HEK293 (cell line): ENCODE measurements at regions not wholly inside any gene's neighbourhood (a gene's known extent, or its start where the extent isn't known, plus 50 kb on each side); places are given as distances from the start of the nearest gene placed in this dataset.

ENCODE experiments used
- CTCF ChIA-PET: fragments of 350-600 bp; formaldehyde crosslinking; extraction: SDS; loops from one replicate; lab custom pipeline; 2021; ENCODE audit warnings: antibody characterized with exemption; lab: Yijun Ruan, JAX
- POLR2A ChIA-PET: fragments of 300-600 bp; formaldehyde crosslinking; extraction: SDS; loops from one replicate; lab custom pipeline; 2020; ENCODE audit warnings: antibody characterized with exemption, inconsistent platforms; lab: Yijun Ruan, JAX
- H3K27ac ChIP-seq: fragments of 200-500 bp; sonication (Bioruptor generic); 2 replicates; pipeline ENCODE4 v1.5.1; 2014; ENCODE audit warnings: low read depth, low read length, control low read depth, inconsistent platforms; ENCODE audit errors: extremely low read depth
- H3K36me3 ChIP-seq, 2 experiments: fragments of 200-500 bp in 1 of 2; sonication (Bioruptor generic) in 1 of 2; 1 replicate in 1 of 2; 2 replicates in 1 of 2; pipeline ENCODE4 v1.5.1; 2014 to 2017; ENCODE audit warnings: inconsistent platforms in 2 of 2, low read length in 2 of 2; ENCODE audit not compliant: control insufficient read depth in 2 of 2, insufficient read depth in 1 of 2
- H3K4me1 ChIP-seq: fragments of 200-500 bp; sonication (Bioruptor generic); 2 replicates; pipeline ENCODE4 v1.5.1; 2014; ENCODE audit warnings: mild to moderate bottlenecking, low read length, inconsistent platforms; ENCODE audit not compliant: control insufficient read depth, insufficient read depth
- H3K4me3 ChIP-seq: 2 replicates; pipeline ENCODE4 v1.5.1; 2011; ENCODE audit warnings: low read depth, mild to moderate bottlenecking, control low read depth, low read length, moderate library complexity
- H3K9me3 ChIP-seq: fragments of 200-500 bp; sonication (Bioruptor generic); 2 replicates; pipeline ENCODE4 v1.5.1; 2014; ENCODE audit warnings: low read depth, low read length, inconsistent platforms; ENCODE audit not compliant: control insufficient read depth, insufficient read depth
- FEZF1 ChIP-seq: fragments of 450-650 bp; formaldehyde crosslinking; IDR thresholded peaks from 2 replicates; pipeline ENCODE4 v1.5.1; 2016; ENCODE audit warnings: missing biosample characterization, missing genetic modification characterization
- HOXC10 ChIP-seq: sonication (generic); formaldehyde crosslinking; IDR thresholded peaks from 2 replicates; pipeline ENCODE4 v1.8.1; 2023; ENCODE audit warnings: mild to moderate bottlenecking, missing genetic modification reagents
- INSM2 ChIP-seq: fragments of 450-650 bp; formaldehyde crosslinking; IDR thresholded peaks from 2 replicates; pipeline ENCODE4 v1.5.1; 2016; ENCODE audit warnings: missing biosample characterization, missing genetic modification characterization
- MZF1 ChIP-seq: fragments of 450-650 bp; formaldehyde crosslinking; IDR thresholded peaks from 2 replicates; pipeline ENCODE4 v1.5.1; 2017; ENCODE audit warnings: missing biosample characterization, missing genetic modification characterization, borderline replicate concordance
- PRDM4 ChIP-seq: fragments of 450-650 bp; formaldehyde crosslinking; IDR thresholded peaks from 2 replicates; pipeline ENCODE4 v1.5.1; 2017; ENCODE audit warnings: missing biosample characterization, missing genetic modification characterization
- ZIC2 ChIP-seq: fragments of 450-650 bp; formaldehyde crosslinking; IDR thresholded peaks from 2 replicates; pipeline ENCODE4 v1.5.1; 2016; ENCODE audit warnings: missing biosample characterization, missing genetic modification characterization
- ZNF10 ChIP-seq: fragments of 450-650 bp; formaldehyde crosslinking; IDR thresholded peaks from 2 replicates; pipeline ENCODE4 v1.5.1; 2017; ENCODE audit warnings: missing biosample characterization, missing genetic modification characterization
- ZNF133 ChIP-seq: fragments of 450-650 bp; formaldehyde crosslinking; IDR thresholded peaks from 2 replicates; pipeline ENCODE4 v1.5.1; 2016; ENCODE audit warnings: missing biosample characterization, missing genetic modification characterization
- ZNF202 ChIP-seq: fragments of 450-650 bp; formaldehyde crosslinking; IDR thresholded peaks from 2 replicates; pipeline ENCODE4 v1.5.1; 2016; ENCODE audit warnings: missing biosample characterization, missing genetic modification characterization, borderline replicate concordance
- ZNF292 ChIP-seq: fragments of 450-650 bp; formaldehyde crosslinking; IDR thresholded peaks from 2 replicates; pipeline ENCODE4 v1.5.1; 2016; ENCODE audit warnings: low read depth, missing biosample characterization, missing genetic modification characterization, borderline replicate concordance
- ZNF302 ChIP-seq: fragments of 450-650 bp; formaldehyde crosslinking; IDR thresholded peaks from 2 replicates; pipeline ENCODE4 v1.5.1; 2016; ENCODE audit warnings: missing biosample characterization, missing genetic modification characterization, low read depth
- ZNF394 ChIP-seq: fragments of 450-650 bp; formaldehyde crosslinking; IDR thresholded peaks from 2 replicates; pipeline ENCODE4 v1.5.1; 2016; ENCODE audit warnings: missing biosample characterization, missing genetic modification characterization, mild to moderate bottlenecking, moderate library complexity, borderline replicate concordance
- ZNF48 ChIP-seq: fragments of 450-650 bp; formaldehyde crosslinking; IDR thresholded peaks from 2 replicates; pipeline ENCODE4 v1.5.1; 2016; ENCODE audit warnings: missing biosample characterization, missing genetic modification characterization
- ZNF513 ChIP-seq: fragments of 450-650 bp; IDR thresholded peaks from 2 replicates; pipeline ENCODE4 v1.5.1; 2018; ENCODE audit warnings: missing biosample characterization, missing genetic modification characterization
- ZNF521 ChIP-seq: fragments of 450-650 bp; formaldehyde crosslinking; IDR thresholded peaks from 2 replicates; pipeline ENCODE4 v1.5.1; 2017; ENCODE audit warnings: missing biosample characterization, mild to moderate bottlenecking, missing genetic modification characterization
- ZNF544 ChIP-seq: fragments of 450-650 bp; formaldehyde crosslinking; IDR thresholded peaks from 2 replicates; pipeline ENCODE4 v1.5.0; 2017; ENCODE audit warnings: missing biosample characterization, missing genetic modification characterization
- ZNF548 ChIP-seq: fragments of 450-650 bp; formaldehyde crosslinking; IDR thresholded peaks from 2 replicates; pipeline ENCODE4 v1.5.1; 2016; ENCODE audit warnings: missing biosample characterization, missing genetic modification characterization
- ZNF596 ChIP-seq: fragments of 450-650 bp; IDR thresholded peaks from 2 replicates; pipeline ENCODE4 v1.5.0; 2018; ENCODE audit warnings: missing biosample characterization, mild to moderate bottlenecking, missing genetic modification characterization, moderate library complexity
- ZNF645 ChIP-seq: fragments of 450-650 bp; formaldehyde crosslinking; IDR thresholded peaks from 2 replicates; pipeline ENCODE4; 2016; ENCODE audit warnings: missing biosample characterization, missing genetic modification characterization
- ZNF76 ChIP-seq: fragments of 450-650 bp; formaldehyde crosslinking; IDR thresholded peaks from 2 replicates; pipeline ENCODE4; 2016; ENCODE audit warnings: low read depth, missing biosample characterization, missing genetic modification characterization, borderline replicate concordance
- ZNF768 ChIP-seq: fragments of 450-650 bp; formaldehyde crosslinking; IDR thresholded peaks from 2 replicates; pipeline ENCODE4 v1.5.1; 2018; ENCODE audit warnings: missing biosample characterization, mild to moderate bottlenecking, missing genetic modification characterization
- ZNF791 ChIP-seq: fragments of 450-650 bp; formaldehyde crosslinking; IDR thresholded peaks from 2 replicates; pipeline ENCODE4 v1.5.1; 2016; ENCODE audit warnings: missing biosample characterization, missing genetic modification characterization
- ZNF830 ChIP-seq: fragments of 450-650 bp; IDR thresholded peaks from 2 replicates; pipeline ENCODE4 v1.5.0; 2018; ENCODE audit warnings: missing biosample characterization, missing genetic modification characterization, low read depth, mild to moderate bottlenecking, moderate library complexity
- ZNF837 ChIP-seq: fragments of 450-650 bp; formaldehyde crosslinking; IDR thresholded peaks from 2 replicates; pipeline ENCODE4 v1.5.1; 2016; ENCODE audit warnings: missing biosample characterization, missing genetic modification characterization

- CTCF ChIA-PET: interaction anchor here (0.6 kb wide), 1 partner anchor 480 kb away, joined by 4 read pairs; no protein-coding TSS in a partner anchor
- Histone ChIP-seq H3K4me1 (no peaks in the 10 kb centered on the region), H3K27ac (no peak overlapping the region), H3K4me3 (no peak overlapping the region), H3K36me3 (no peaks in the 10 kb centered on the region), H3K9me3 (no peaks in the 10 kb centered on the region; the same call in 1 of the 2 replicates)
- TF ChIP-seq ZNF302 (tag by site-specific recombination) (no peak), ZNF10 (no peak), ZNF837 (tag by site-specific recombination) (no peak), MZF1 (tag by site-specific recombination) (no peak), FEZF1 (tag by site-specific recombination) (no peak), ZNF394 (tag by site-specific recombination) (no peak), ZNF548 (no peak), ZNF521 (tag by site-specific recombination) (no peak), ZNF292 (tag by site-specific recombination) (no peak), ZNF768 (tag by site-specific recombination) (no peak), ZNF76 (tag by site-specific recombination) (no peak), ZNF513 (no peak), ZNF544 (no peak)
- POLR2A ChIA-PET: no interaction called here
Measured at GRCh38 chr1:232111611-232112010, 485.0 kb downstream of the DISC1 start.

- no peak overlapping the region for H3K27ac ChIP-seq
- no peaks in the 10 kb centered on the region for H3K36me3 ChIP-seq
- H3K4me3 ChIP-seq: no peak overlapping the region
- ChIA-PET CTCF (no interaction called here), POLR2A (no interaction called here)
- no peaks in the 10 kb centered on the region for H3K9me3 ChIP-seq
- TF ChIP-seq ZNF48 (tag by site-specific recombination) (no peak), ZNF292 (tag by site-specific recombination) (no peak), ZIC2 (tag by site-specific recombination) (peak; percentile 88), INSM2 (tag by site-specific recombination) (no peak), ZNF133 (tag by site-specific recombination) (no peak), HOXC10 (CRISPR knock-in tag) (no peak)
- H3K4me1 ChIP-seq: no peaks in the 10 kb centered on the region
Measured at GRCh38 chr1:232110281-232111090, 483.9 kb downstream of the DISC1 start.

GRCh38 chr1:232109391-232109790, 482.8 kb downstream of the DISC1 start:
- Histone ChIP-seq H3K9me3 (no peaks in the 10 kb centered on the region), H3K27ac (no peak overlapping the region), H3K36me3 (no peaks in the 10 kb centered on the region), H3K4me1 (no peaks in the 10 kb centered on the region), H3K4me3 (no peak overlapping the region)
- ChIA-PET POLR2A (no interaction called here), CTCF (no interaction called here)
- TF ChIP-seq ZNF791 (no peak), ZNF837 (tag by site-specific recombination) (no peak), ZNF596 (tag by site-specific recombination) (no peak), ZNF830 (tag by site-specific recombination) (no peak), ZNF202 (tag by site-specific recombination) (no peak), ZNF645 (tag by site-specific recombination) (no peak), PRDM4 (tag by site-specific recombination) (no peak)
